HG03280 (cell line): ENCODE measurements at regions not wholly inside any gene's neighbourhood (a gene's known extent, or its start where the extent isn't known, plus 50 kb on each side); places are given as distances from the start of the nearest gene placed in this dataset.
A peak's percentile ranks its signal among the peaks of the same experiment; 100 is the strongest.

ENCODE experiments used
- ATAC-seq: cut with Tn5 transposase; IDR thresholded peaks from one replicate; pipeline ENCODE4 v1.9.1; 2021; ENCODE audit warnings: mild to moderate bottlenecking, moderate library complexity; ENCODE audit not compliant: unreplicated experiment

GRCh38 chr10:121069061-121069850 is 218.1 kb downstream of the WDR11 start:
- ATAC-seq = peak; percentile 63

- no peak for ATAC-seq
Measured at GRCh38 chr10:121070275-121071070, 219.3 kb downstream of the WDR11 start.

- no peak for ATAC-seq
Measured at GRCh38 chr10:121071901-121072300, 220.7 kb downstream of the WDR11 start.

- no peak for ATAC-seq
Measured at GRCh38 chr10:121073728-121074127, 222.6 kb downstream of the WDR11 start.

- no peak for ATAC-seq
Measured at GRCh38 chr10:121076776-121077715, 225.9 kb downstream of the WDR11 start.

- no peak for ATAC-seq
Measured at GRCh38 chr10:121078036-121078435, 226.9 kb downstream of the WDR11 start.

- ATAC-seq = no peak
Measured at GRCh38 chr10:121078672-121079102, 227.5 kb downstream of the WDR11 start.

GRCh38 chr10:121079226-121079625 is 228.1 kb downstream of the WDR11 start:
- ATAC-seq = no peak

GRCh38 chr10:121080281-121080891 is 229.2 kb downstream of the WDR11 start:
- no peak for ATAC-seq

- no peak for ATAC-seq
Measured at GRCh38 chr10:121081306-121081705, 230.1 kb downstream of the WDR11 start.

- no peak for ATAC-seq
Measured at GRCh38 chr10:121082984-121083383, 231.8 kb downstream of the WDR11 start.

GRCh38 chr10:121084016-121084674 is 233.0 kb downstream of the WDR11 start:
- no peak for ATAC-seq

GRCh38 chr10:121084675-121085070 is 233.5 kb downstream of the WDR11 start:
- no peak for ATAC-seq

- ATAC-seq = no peak
Measured at GRCh38 chr10:121085367-121085766, 234.2 kb downstream of the WDR11 start.

GRCh38 chr10:121087129-121087528 is 236.0 kb downstream of the WDR11 start:
- ATAC-seq = no peak

- no peak for ATAC-seq
Measured at GRCh38 chr10:121087688-121088087, 236.5 kb downstream of the WDR11 start.

- ATAC-seq = no peak
Measured at GRCh38 chr10:121088524-121088923, 237.4 kb downstream of the WDR11 start.

- no peak for ATAC-seq
Measured at GRCh38 chr10:121089434-121089833, 238.3 kb downstream of the WDR11 start.

- ATAC-seq = no peak
Measured at GRCh38 chr10:121091961-121092719, 241.0 kb downstream of the WDR11 start.
